Neural progenitor cell (in vitro differentiated cells): ENCODE measurements at regions not wholly inside any gene's neighbourhood (a gene's known extent, or its start where the extent isn't known, plus 50 kb on each side); places are given as distances from the start of the nearest gene placed in this dataset.

ENCODE experiments used
- DNase-seq: peaks from one replicate; pipeline ENCODE4 v3.0.0-alpha.2; 2016; ENCODE audit warnings: low spot score
- H2AFZ ChIP-seq: fragments of 200-600 bp; sonication (generic); replicated peaks from 2 replicates; pipeline ENCODE4 v1.6.1; 2016; ENCODE audit warnings: antibody characterized with exemption
- H3F3A ChIP-seq: fragments of 200-600 bp; sonication (generic); 2 replicates; pipeline ENCODE4 v1.6.1; 2016; ENCODE audit warnings: antibody characterized with exemption, low read depth
- H3K27ac ChIP-seq: fragments of 200-600 bp; sonication (generic); 2 replicates; pipeline ENCODE4 v1.5.1; 2016; ENCODE audit warnings: mild to moderate bottlenecking
- H3K27me3 ChIP-seq: fragments of 200-600 bp; sonication (generic); 2 replicates; pipeline ENCODE4 v1.6.1; 2016; ENCODE audit warnings: mild to moderate bottlenecking, moderate library complexity
- H3K36me3 ChIP-seq: fragments of 200-600 bp; sonication (generic); 2 replicates; pipeline ENCODE4 v1.5.1; 2016
- H3K4me1 ChIP-seq: fragments of 200-600 bp; sonication (generic); 2 replicates; pipeline ENCODE4 v1.6.1; 2016; ENCODE audit warnings: mixed run types
- H3K4me2 ChIP-seq: fragments of 200-600 bp; sonication (generic); 2 replicates; pipeline ENCODE4 v1.6.1; 2016
- H3K4me3 ChIP-seq: fragments of 200-600 bp; sonication (generic); 2 replicates; pipeline ENCODE4 v1.5.1; 2016
- H3K79me2 ChIP-seq: fragments of 200-600 bp; sonication (generic); 2 replicates; pipeline ENCODE4 v1.6.1; 2016; ENCODE audit warnings: low read depth
- H3K9ac ChIP-seq: fragments of 200-600 bp; sonication (generic); 2 replicates; pipeline ENCODE4 v1.6.1; 2016
- H3K9me3 ChIP-seq: fragments of 200-600 bp; sonication (generic); 2 replicates; pipeline ENCODE4 v1.5.1; 2016; ENCODE audit warnings: low read depth
- H4K20me1 ChIP-seq: fragments of 200-600 bp; sonication (generic); 2 replicates; pipeline ENCODE4 v1.6.1; 2016; ENCODE audit warnings: low read depth
- H3K27ac Mint-ChIP-seq: 3 replicates; pipeline ENCODE4 v1.8.0; 2021; ENCODE audit warnings: mixed read lengths
- H3K27me3 Mint-ChIP-seq: 2 replicates; pipeline ENCODE4 v1.8.0; 2022; ENCODE audit warnings: low read depth, mild to moderate bottlenecking, inconsistent platforms, moderate library complexity, mixed read lengths; ENCODE audit not compliant: insufficient read depth
- H3K36me3 Mint-ChIP-seq: 3 replicates; pipeline ENCODE4 v1.8.0; 2021; ENCODE audit warnings: mixed read lengths
- H3K4me1 Mint-ChIP-seq: 3 replicates; pipeline ENCODE4 v1.8.0; 2021; ENCODE audit warnings: mixed read lengths
- H3K4me3 Mint-ChIP-seq: 3 replicates; pipeline ENCODE4 v1.8.0; 2021; ENCODE audit warnings: mild to moderate bottlenecking, moderate library complexity, mixed read lengths
- H3K9me3 Mint-ChIP-seq: 3 replicates; pipeline ENCODE4 v1.8.0; 2020; ENCODE audit warnings: mixed read lengths
- EZH2 ChIP-seq: fragments of 200-600 bp; sonication (generic); IDR thresholded peaks from 2 replicates; pipeline ENCODE4 v1.6.1; 2017; ENCODE audit warnings: antibody characterized with exemption, mild to moderate bottlenecking, moderate library complexity
- EZH2phosphoT487 ChIP-seq: fragments of 200-600 bp; sonication (generic); IDR thresholded peaks from 2 replicates; pipeline ENCODE4 v1.6.1; 2017; ENCODE audit warnings: antibody characterized with exemption
- TF ChIP-seq, protein P1 (sequence below): fragments of 200-600 bp; sonication (generic); IDR thresholded peaks from 2 replicates; pipeline ENCODE4 v1.5.1; 2017; ENCODE audit warnings: antibody characterized with exemption, mild to moderate bottlenecking

DNA sequence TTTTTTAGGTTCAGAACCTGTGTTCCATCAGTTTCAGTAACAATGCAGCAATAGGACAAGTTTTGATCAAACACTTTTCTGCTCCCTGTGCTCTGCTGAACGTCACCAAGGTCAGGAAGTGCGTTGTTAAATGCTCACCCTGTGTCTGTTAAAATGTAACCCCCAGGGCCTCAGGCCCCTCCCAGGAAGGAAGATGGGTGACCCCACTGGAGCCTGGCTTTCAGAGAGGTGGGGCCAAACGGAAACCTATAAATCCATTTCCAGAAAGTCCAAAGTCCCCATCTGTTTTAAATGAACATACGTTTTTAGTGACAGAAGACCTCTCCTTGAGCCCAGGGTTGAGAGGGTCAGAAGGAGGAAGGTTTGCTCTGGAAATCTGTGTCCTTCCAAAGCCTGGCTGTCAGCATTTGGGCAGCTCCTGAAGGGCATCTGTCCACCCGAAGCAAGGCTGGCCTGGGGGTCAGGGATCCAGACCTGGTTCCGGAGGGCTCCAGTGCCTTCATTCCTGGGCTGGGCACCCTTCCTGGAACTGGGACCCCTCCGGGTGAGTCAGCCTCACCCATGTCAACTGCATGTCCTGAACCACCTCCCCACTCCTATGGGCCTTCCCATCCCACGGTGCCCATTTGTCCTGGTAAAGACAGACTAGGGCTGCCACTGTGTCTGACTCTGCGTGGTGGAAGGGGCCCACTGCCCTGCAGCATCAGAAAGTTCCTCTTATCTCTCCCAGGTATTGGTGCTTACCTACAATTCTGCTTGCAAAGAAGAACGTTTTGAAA, 117.4 kb upstream of the COPS8 start:
- no peaks in the 10 kb centered on the region for H3K36me3 Mint-ChIP-seq
- H3K27me3 ChIP-seq: no peaks in the 10 kb centered on the region
- H3K4me1 ChIP-seq: peaks cover 15% of the 10 kb centered on the region
- H3F3A ChIP-seq: no peaks in the 10 kb centered on the region
- no peaks in the 10 kb centered on the region for H3K9me3 ChIP-seq
- no peaks in the 10 kb centered on the region for H3K79me2 ChIP-seq
- H4K20me1 ChIP-seq: no peaks in the 10 kb centered on the region
- H2AFZ ChIP-seq: no peak overlapping the region
- H3K27ac ChIP-seq: no peak overlapping the region
- no peak overlapping the region for H3K4me3 ChIP-seq
- H3K27me3 Mint-ChIP-seq: no peaks in the 10 kb centered on the region
- no peak overlapping the region for H3K27ac Mint-ChIP-seq
- DNase-seq: no peak
- no peak for TF ChIP-seq EZH2phosphoT487
- TF ChIP-seq, protein P1, sequence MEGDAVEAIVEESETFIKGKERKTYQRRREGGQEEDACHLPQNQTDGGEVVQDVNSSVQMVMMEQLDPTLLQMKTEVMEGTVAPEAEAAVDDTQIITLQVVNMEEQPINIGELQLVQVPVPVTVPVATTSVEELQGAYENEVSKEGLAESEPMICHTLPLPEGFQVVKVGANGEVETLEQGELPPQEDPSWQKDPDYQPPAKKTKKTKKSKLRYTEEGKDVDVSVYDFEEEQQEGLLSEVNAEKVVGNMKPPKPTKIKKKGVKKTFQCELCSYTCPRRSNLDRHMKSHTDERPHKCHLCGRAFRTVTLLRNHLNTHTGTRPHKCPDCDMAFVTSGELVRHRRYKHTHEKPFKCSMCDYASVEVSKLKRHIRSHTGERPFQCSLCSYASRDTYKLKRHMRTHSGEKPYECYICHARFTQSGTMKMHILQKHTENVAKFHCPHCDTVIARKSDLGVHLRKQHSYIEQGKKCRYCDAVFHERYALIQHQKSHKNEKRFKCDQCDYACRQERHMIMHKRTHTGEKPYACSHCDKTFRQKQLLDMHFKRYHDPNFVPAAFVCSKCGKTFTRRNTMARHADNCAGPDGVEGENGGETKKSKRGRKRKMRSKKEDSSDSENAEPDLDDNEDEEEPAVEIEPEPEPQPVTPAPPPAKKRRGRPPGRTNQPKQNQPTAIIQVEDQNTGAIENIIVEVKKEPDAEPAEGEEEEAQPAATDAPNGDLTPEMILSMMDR: no peak
- no peak for TF ChIP-seq EZH2
- H3K9ac ChIP-seq: no peak overlapping the region
- no peak overlapping the region for H3K4me3 Mint-ChIP-seq
- H3K4me1 Mint-ChIP-seq: peaks cover 35% of the 10 kb centered on the region
- H3K9me3 Mint-ChIP-seq: no peaks in the 10 kb centered on the region
- H3K4me2 ChIP-seq: no peak overlapping the region
- no peaks in the 10 kb centered on the region for H3K36me3 ChIP-seq

GRCh38 chr2:236968880-236969534, 116.7 kb upstream of the COPS8 start:
- Histone ChIP-seq H2AFZ (no peak overlapping the region), H3K79me2 (no peaks in the 10 kb centered on the region), H3K9ac (no peak overlapping the region), H3K36me3 (no peaks in the 10 kb centered on the region), H3K4me2 (no peak overlapping the region), H3K4me1 (peaks cover 16% of the 10 kb centered on the region), H3K4me3 (no peak overlapping the region), H4K20me1 (no peaks in the 10 kb centered on the region), H3K27ac (no peak overlapping the region), H3K9me3 (no peaks in the 10 kb centered on the region), H3F3A (no peaks in the 10 kb centered on the region), H3K27me3 (no peaks in the 10 kb centered on the region)
- Mint-ChIP-seq H3K4me3 (no peak overlapping the region), H3K36me3 (no peaks in the 10 kb centered on the region), H3K27ac (peak overlapping the region; percentile 44), H3K4me1 (peaks cover 40% of the 10 kb centered on the region), H3K9me3 (no peaks in the 10 kb centered on the region), H3K27me3 (no peaks in the 10 kb centered on the region)
- no peak for TF ChIP-seq EZH2
- no peak for DNase-seq

- Mint-ChIP-seq H3K36me3 (no peaks in the 10 kb centered on the region), H3K9me3 (no peaks in the 10 kb centered on the region), H3K27ac (peak overlapping the region; percentile 44), H3K4me1 (peaks cover 41% of the 10 kb centered on the region), H3K27me3 (peaks cover 2% of the 10 kb centered on the region), H3K4me3 (no peak overlapping the region)
- Histone ChIP-seq H2AFZ (no peak overlapping the region), H4K20me1 (no peaks in the 10 kb centered on the region), H3F3A (no peaks in the 10 kb centered on the region), H3K79me2 (no peaks in the 10 kb centered on the region), H3K9ac (no peak overlapping the region), H3K27me3 (no peaks in the 10 kb centered on the region), H3K4me3 (no peak overlapping the region), H3K9me3 (no peaks in the 10 kb centered on the region), H3K36me3 (no peaks in the 10 kb centered on the region), H3K4me2 (no peak overlapping the region), H3K4me1 (peaks cover 16% of the 10 kb centered on the region), H3K27ac (no peak overlapping the region)
- no peak for DNase-seq
- TF ChIP-seq, protein P1: no peak
- TF ChIP-seq EZH2 (no peak), EZH2phosphoT487 (no peak)
These were observed 115.7 kb upstream of the COPS8 start for GRCh38 chr2:236969767-236970655.
